T-helper 17 cell (primary cell): ENCODE measurements at regions not wholly inside any gene's neighbourhood (a gene's known extent, or its start where the extent isn't known, plus 50 kb on each side); places are given as distances from the start of the nearest gene placed in this dataset.
"Not testable (repeated sequence)": the region's sequence is repeated elsewhere in the genome, so short reads cannot be mapped to it uniquely, and the experiment has no call there.

ENCODE experiments used
- ATAC-seq: fragments of 150-1000 bp; cut with Tn5 transposase; 2 replicates; pipeline ENCODE4 v1.10.0; 2021; ENCODE audit warnings: mild to moderate bottlenecking, moderate library complexity
- DNase-seq, 3 donors: peaks; one replicate each; pipeline versions ENCODE4 v3.0.0 to v3.0.0-alpha.2; 2020 to 2021
- H3K9me3 ChIP-seq: one replicate; pipeline ENCODE4 v1.7.0; 2013; ENCODE audit warnings: low read length, mild to moderate bottlenecking; ENCODE audit not compliant: control insufficient read depth, poor library complexity, severe bottlenecking
- H3K27ac Mint-ChIP-seq: one replicate; pipeline ENCODE4 v1.8.0; 2022; ENCODE audit warnings: mild to moderate bottlenecking, moderate library complexity, mixed read lengths
- H3K27me3 Mint-ChIP-seq: one replicate; pipeline ENCODE4 v1.8.0; 2022; ENCODE audit warnings: mixed read lengths
- H3K36me3 Mint-ChIP-seq: one replicate; pipeline ENCODE4 v1.8.0; 2022; ENCODE audit warnings: low read depth, mixed read lengths
- H3K4me1 Mint-ChIP-seq: one replicate; pipeline ENCODE4 v1.8.0; 2022; ENCODE audit warnings: mild to moderate bottlenecking, mixed read lengths
- H3K4me3 Mint-ChIP-seq: one replicate; pipeline ENCODE4 v1.8.0; 2022; ENCODE audit warnings: mild to moderate bottlenecking, moderate library complexity, mixed read lengths

GRCh38 chr12:126431767-126432166, 1366.5 kb downstream of the AACS start:
- DNase-seq = no peak

GRCh38 chr12:126432780-126433179, 1367.5 kb downstream of the AACS start:
- DNase-seq (no peak), ATAC-seq (no peak)
- no peaks in the 10 kb centered on the region for H3K9me3 ChIP-seq
- no peaks in the 10 kb centered on the region for H3K36me3 Mint-ChIP-seq
- H3K27me3 Mint-ChIP-seq = no peaks in the 10 kb centered on the region
- no peaks in the 10 kb centered on the region for H3K4me1 Mint-ChIP-seq
- no peak overlapping the region for H3K4me3 Mint-ChIP-seq
- no peak overlapping the region for H3K27ac Mint-ChIP-seq

More at GRCh38 chr12:126431767-126432166, 1366.5 kb downstream of the AACS start:
- Mint-ChIP-seq H3K4me1 (no peaks in the 10 kb centered on the region), H3K36me3 (no peaks in the 10 kb centered on the region), H3K27me3 (no peaks in the 10 kb centered on the region), H3K27ac (no peak overlapping the region), H3K4me3 (no peak overlapping the region)
- H3K9me3 ChIP-seq = no peaks in the 10 kb centered on the region
- no peak for ATAC-seq

DNA sequence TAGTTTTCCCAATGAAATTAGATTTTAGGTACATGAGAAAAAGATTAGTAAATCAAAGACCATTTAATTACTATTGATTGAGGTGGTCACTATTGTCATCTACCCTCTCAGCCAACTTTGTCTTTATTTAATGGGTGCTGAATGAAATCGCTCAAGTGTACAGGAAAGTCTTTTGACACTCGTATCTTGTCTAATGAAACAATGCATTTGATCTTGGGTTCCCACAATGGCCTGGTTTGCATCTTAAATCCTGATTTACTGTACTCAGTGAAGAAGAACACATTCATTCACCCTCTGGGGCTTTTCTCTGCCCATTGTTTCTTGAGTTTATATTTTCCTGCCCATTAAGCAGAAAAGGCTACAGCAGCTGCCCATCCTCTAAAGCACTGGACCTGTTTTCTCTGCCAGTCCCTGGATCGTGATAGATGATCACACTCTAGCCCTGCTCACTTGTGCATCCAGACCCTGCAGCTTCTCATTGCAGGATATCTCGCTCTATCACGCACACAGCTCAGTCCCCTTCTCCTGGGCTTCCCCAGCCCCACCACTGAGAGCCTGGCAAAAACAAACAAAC, 1369.3 kb downstream of the AACS start:
- H3K36me3 Mint-ChIP-seq = no peaks in the 10 kb centered on the region
- ATAC-seq (no peak), DNase-seq (no peak)
- H3K27ac Mint-ChIP-seq = no peak overlapping the region
- H3K4me1 Mint-ChIP-seq = no peaks in the 10 kb centered on the region
- no peaks in the 10 kb centered on the region for H3K27me3 Mint-ChIP-seq
- no peaks in the 10 kb centered on the region for H3K9me3 ChIP-seq
- H3K4me3 Mint-ChIP-seq = no peak overlapping the region

DNA sequence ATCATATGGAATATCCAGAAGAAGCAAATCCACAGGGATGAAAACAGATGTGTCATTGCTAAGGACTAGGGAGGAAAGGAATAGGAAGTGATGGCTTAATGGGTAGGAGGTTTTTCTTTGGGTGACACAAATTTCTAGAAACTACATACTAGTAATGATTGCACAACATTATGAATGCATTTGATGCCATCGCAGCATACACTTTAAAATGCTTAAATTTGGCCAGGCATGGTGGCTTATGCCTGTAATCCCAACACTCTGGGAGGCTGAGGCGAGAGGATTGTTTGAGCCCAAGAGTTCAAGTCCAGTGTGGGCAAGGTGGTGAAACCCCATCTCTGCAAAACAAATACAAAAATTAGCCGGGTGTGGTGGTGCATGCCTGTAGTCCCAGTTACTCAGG, 1370.8 kb downstream of the AACS start:
- Mint-ChIP-seq H3K36me3 (no peaks in the 10 kb centered on the region), H3K27ac (no peak overlapping the region), H3K27me3 (no peaks in the 10 kb centered on the region), H3K4me1 (no peaks in the 10 kb centered on the region), H3K4me3 (no peak overlapping the region)
- DNase-seq (no peak), ATAC-seq (no peak)
- no peaks in the 10 kb centered on the region for H3K9me3 ChIP-seq

DNA sequence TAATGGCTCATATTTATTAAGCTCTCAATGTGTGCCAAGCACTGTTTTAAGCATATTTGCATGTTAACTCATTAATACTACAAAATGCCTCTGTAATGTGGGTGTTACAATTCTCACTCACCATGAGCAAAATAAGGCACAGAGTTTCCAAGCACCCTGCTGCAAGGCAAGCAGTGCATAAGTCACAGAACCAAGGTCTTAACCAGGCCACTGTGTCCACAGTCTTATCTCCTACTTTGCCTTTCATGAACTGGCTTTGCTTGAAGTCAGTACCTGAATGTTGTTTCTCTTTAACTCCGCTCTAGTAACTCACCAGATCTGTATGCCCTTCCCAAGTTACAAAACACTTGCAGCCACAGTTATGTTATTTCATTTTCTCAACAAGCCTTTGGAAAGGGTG, 1372.7 kb downstream of the AACS start:
- no peaks in the 10 kb centered on the region for H3K27me3 Mint-ChIP-seq
- H3K9me3 ChIP-seq = no peaks in the 10 kb centered on the region
- ATAC-seq = no peak
- no peak overlapping the region for H3K4me3 Mint-ChIP-seq
- no peaks in the 10 kb centered on the region for H3K36me3 Mint-ChIP-seq
- no peak overlapping the region for H3K27ac Mint-ChIP-seq
- DNase-seq = no peak
- no peaks in the 10 kb centered on the region for H3K4me1 Mint-ChIP-seq

DNA sequence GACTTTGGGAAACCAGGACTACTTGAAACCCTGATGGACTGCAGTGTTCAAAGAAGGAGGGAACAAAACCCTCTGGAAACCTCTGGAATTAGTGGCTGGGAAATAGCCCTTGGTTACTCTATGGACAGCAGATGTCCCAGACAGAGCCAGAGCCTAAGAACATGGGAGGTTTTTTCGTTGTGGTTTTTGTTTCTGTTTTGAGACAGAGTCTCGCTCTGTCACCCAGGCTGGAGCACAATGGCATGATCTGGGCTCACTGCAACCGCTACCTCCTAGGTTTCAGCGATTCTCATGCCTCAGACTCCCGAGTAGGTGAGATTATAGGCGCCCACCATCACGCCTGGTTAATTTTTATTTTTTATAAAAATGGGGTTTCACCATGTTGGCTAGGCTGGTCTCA, 1378.7 kb downstream of the AACS start:
- H3K9me3 ChIP-seq = no peaks in the 10 kb centered on the region
- ATAC-seq (no peak), DNase-seq (no peak)
- no peaks in the 10 kb centered on the region for H3K4me1 Mint-ChIP-seq
- no peak overlapping the region for H3K27ac Mint-ChIP-seq
- H3K36me3 Mint-ChIP-seq = no peaks in the 10 kb centered on the region
- no peaks in the 10 kb centered on the region for H3K27me3 Mint-ChIP-seq
- H3K4me3 Mint-ChIP-seq = no peak overlapping the region

DNA sequence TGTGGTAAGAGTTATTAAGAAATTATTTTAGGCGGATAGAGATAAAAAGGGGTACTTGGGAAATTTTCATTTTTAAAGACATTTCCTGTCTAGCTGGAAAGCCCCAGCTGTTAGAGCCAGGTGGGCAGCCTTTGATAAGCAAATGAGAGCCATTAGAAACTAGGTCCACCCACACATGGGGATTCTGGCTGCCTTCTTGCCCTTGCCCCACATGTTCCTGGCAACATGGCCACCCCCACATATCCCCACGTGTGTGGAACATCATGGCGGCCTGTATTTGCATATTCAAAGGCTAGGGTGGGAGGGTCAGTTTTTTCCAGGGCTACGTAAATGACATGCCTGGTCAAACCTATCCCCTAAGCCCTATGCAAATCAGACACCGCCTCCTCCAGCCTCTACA, 1382.1 kb downstream of the AACS start:
- no peaks in the 10 kb centered on the region for H3K36me3 Mint-ChIP-seq
- H3K4me1 Mint-ChIP-seq = no peaks in the 10 kb centered on the region
- H3K9me3 ChIP-seq = no peaks in the 10 kb centered on the region
- H3K27ac Mint-ChIP-seq = no peak overlapping the region
- H3K27me3 Mint-ChIP-seq = no peaks in the 10 kb centered on the region
- H3K4me3 Mint-ChIP-seq = no peak overlapping the region
- DNase-seq = no peak
- no peak for ATAC-seq

GRCh38 chr12:126451809-126452208, 1386.6 kb downstream of the AACS start:
- no peak overlapping the region for H3K4me3 Mint-ChIP-seq
- H3K27me3 Mint-ChIP-seq = no peaks in the 10 kb centered on the region
- peaks cover 4% of the 10 kb centered on the region for H3K4me1 Mint-ChIP-seq
- DNase-seq (no peak), ATAC-seq (no peak)
- H3K27ac Mint-ChIP-seq = no peak overlapping the region
- H3K36me3 Mint-ChIP-seq = no peaks in the 10 kb centered on the region
- H3K9me3 ChIP-seq = no peaks in the 10 kb centered on the region

GRCh38 chr12:126452686-126453085, 1387.5 kb downstream of the AACS start:
- DNase-seq, H3K27ac Mint-ChIP-seq, ATAC-seq, H3K36me3 Mint-ChIP-seq, H3K9me3 ChIP-seq, H3K4me1 Mint-ChIP-seq, H3K27me3 Mint-ChIP-seq, H3K4me3 Mint-ChIP-seq: not testable (repeated sequence)

DNA sequence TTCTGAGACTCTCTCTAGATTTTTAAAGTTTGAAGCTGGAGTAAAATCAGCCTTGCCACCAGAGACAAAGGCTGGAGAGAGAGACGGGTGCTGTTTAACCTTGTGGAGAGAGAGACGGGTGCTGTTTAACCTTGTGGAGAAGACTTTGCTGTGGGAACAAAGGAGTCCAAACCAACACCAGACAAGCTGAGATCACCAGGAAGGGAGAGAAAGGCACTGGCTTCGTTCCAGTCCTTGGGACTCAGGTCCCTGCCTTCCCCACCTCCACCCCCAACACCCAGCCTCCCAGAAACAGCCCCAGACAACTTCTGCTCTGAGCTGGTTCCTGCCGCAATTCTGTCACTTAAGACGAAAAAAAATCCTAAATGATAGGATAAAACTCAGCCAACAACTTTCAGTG, 1389.3 kb downstream of the AACS start:
- H3K27me3 Mint-ChIP-seq = no peaks in the 10 kb centered on the region
- no peaks in the 10 kb centered on the region for H3K9me3 ChIP-seq
- ATAC-seq (no peak), DNase-seq (no peak)
- H3K4me3 Mint-ChIP-seq = no peak overlapping the region
- no peaks in the 10 kb centered on the region for H3K36me3 Mint-ChIP-seq
- H3K4me1 Mint-ChIP-seq = peaks cover 4% of the 10 kb centered on the region
- H3K27ac Mint-ChIP-seq = no peak overlapping the region

- H3K27me3 Mint-ChIP-seq = no peaks in the 10 kb centered on the region
- peaks cover 4% of the 10 kb centered on the region for H3K4me1 Mint-ChIP-seq
- H3K36me3 Mint-ChIP-seq = no peaks in the 10 kb centered on the region
- no peaks in the 10 kb centered on the region for H3K9me3 ChIP-seq
- no peak overlapping the region for H3K4me3 Mint-ChIP-seq
- DNase-seq (no peak), ATAC-seq (no peak)
- no peak overlapping the region for H3K27ac Mint-ChIP-seq
Observed at GRCh38 chr12:126457776-126458175, 1392.5 kb downstream of the AACS start.

DNA sequence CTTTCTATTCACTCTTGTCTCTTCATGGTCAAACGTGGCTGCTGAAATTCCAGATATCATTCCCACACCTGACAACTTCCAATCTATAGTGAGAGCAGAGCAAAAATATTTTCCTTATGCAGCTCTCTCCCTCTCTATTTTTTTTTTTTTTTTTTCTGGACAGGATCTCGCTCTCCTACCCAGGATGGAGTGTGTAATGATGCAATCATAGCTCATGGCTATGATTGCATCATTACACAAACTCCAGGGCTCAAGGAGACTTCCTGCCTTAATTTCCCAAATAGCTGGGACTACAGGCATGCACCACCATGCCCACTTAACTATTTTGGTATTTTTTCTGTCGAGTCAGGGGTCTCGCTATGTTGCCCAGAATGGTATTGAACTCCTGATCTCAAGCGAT, 1398.9 kb downstream of the AACS start:
- no peaks in the 10 kb centered on the region for H3K9me3 ChIP-seq
- no peaks in the 10 kb centered on the region for H3K36me3 Mint-ChIP-seq
- H3K27ac Mint-ChIP-seq = no peak overlapping the region
- no peaks in the 10 kb centered on the region for H3K27me3 Mint-ChIP-seq
- DNase-seq (no peak), ATAC-seq (no peak)
- H3K4me3 Mint-ChIP-seq = no peak overlapping the region
- H3K4me1 Mint-ChIP-seq = no peaks in the 10 kb centered on the region

DNA sequence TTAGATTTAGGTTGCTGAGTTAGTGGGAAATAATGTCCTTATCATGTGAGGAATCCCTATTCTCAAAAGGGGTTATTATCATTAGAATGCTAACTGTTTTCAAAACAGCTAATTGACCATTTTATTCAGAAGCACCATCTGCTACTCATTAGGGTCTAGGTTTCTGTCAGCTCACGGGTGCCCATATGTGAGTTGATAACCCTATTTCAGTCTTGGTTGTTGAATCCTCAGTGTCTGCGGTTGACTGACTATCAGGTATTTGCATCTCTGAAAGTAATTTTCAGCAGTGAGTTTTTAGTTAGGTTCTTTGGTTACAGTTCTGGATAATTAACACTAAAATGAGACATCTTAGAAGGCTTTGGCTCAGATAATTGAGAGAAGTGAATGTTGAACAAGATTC, 1404.0 kb downstream of the AACS start:
- Mint-ChIP-seq H3K36me3 (no peaks in the 10 kb centered on the region), H3K4me3 (no peak overlapping the region), H3K4me1 (no peaks in the 10 kb centered on the region), H3K27me3 (peaks cover 4% of the 10 kb centered on the region), H3K27ac (no peak overlapping the region)
- DNase-seq = no peak
- ATAC-seq = no peak
- H3K9me3 ChIP-seq = no peaks in the 10 kb centered on the region

DNA sequence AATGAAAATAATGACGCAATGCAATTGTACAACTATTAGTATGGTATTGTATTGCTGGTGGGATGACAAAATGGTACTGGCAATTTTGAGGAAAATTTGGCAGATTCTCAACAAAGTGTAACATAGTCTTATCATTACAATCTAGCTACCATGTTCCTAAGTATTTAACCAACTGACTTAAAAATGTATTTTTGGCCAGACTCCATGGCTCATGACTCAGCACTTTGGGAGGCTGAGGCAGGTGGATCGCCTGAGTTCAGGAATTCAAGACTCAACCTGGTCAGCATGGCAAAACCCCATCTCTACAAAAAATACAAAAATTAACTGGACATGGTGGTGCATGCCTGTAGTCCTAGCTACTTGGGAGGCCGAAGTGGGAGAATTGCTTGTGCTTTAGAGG, 1409.5 kb downstream of the AACS start:
- H3K27ac Mint-ChIP-seq = no peak overlapping the region
- ATAC-seq (no peak), DNase-seq (no peak)

More for the DNA sequence above, 1409.5 kb downstream of the AACS start:
- H3K4me3 Mint-ChIP-seq = no peak overlapping the region
- H3K27me3 Mint-ChIP-seq = peaks cover 4% of the 10 kb centered on the region
- H3K4me1 Mint-ChIP-seq = no peaks in the 10 kb centered on the region
- peaks cover 4% of the 10 kb centered on the region for H3K9me3 ChIP-seq
- H3K36me3 Mint-ChIP-seq = no peaks in the 10 kb centered on the region
